Stomach (tissue), 8 donors: ENCODE measurements at regions not wholly inside any gene's neighbourhood (a gene's known extent, or its start where the extent isn't known, plus 50 kb on each side); places are given as distances from the start of the nearest gene placed in this dataset.

Source experiments
- DNase-seq, 2 donors: peaks; one replicate each; pipeline versions ENCODE4 v3.0.0 to v3.0.0-alpha.2; 2013 to 2019
- H3K27ac ChIP-seq, 5 donors: fragments of 200-600 bp in 4 of 5; sonication (generic) in 4 of 5; one replicate each; pipeline ENCODE4 v1.5.1; 2013 to 2019; ENCODE audit warnings: mild to moderate bottlenecking in 1 of 5, moderate library complexity in 1 of 5
- H3K27me3 ChIP-seq, 3 donors: fragments of 200-600 bp; sonication (generic); one replicate each; pipeline ENCODE4 v1.5.1; 2017 to 2019; ENCODE audit warnings: mixed run types in 1 of 3
- H3K36me3 ChIP-seq, 4 donors: fragments of 200-600 bp; sonication (generic); 1 replicate in 3 of 4; 2 replicates in 1 of 4; pipeline ENCODE4 v1.5.1; 2016 to 2019
- H3K4me1 ChIP-seq, 4 donors: fragments of 200-600 bp; sonication (generic); one replicate each; pipeline ENCODE4 v1.5.1; 2016 to 2019
- H3K4me3 ChIP-seq, 4 donors: fragments of 200-600 bp; sonication (generic) in 3 of 4; one replicate each; pipeline ENCODE4 v1.5.1; 2016 to 2019; ENCODE audit warnings: mild to moderate bottlenecking in 1 of 4
- H3K9me3 ChIP-seq, 4 donors: fragments of 200-600 bp; sonication (generic); one replicate each; pipeline ENCODE4 v1.5.1; 2016 to 2019
- EP300 ChIP-seq: sonication (generic); formaldehyde crosslinking; IDR thresholded peaks from one replicate; pipeline ENCODE4 v1.6.1; 2017; ENCODE audit warnings: antibody characterized with exemption
- POLR2A ChIP-seq, 4 donors: fragments of 450-650 bp; IDR thresholded peaks; one replicate each; pipeline ENCODE4 v1.6.1; 2016; ENCODE audit warnings: antibody characterized with exemption in 4 of 4, control low read depth in 2 of 4, mild to moderate bottlenecking in 1 of 4, moderate library complexity in 1 of 4
- POLR2AphosphoS5 ChIP-seq, 3 donors: sonication (generic); formaldehyde crosslinking; IDR thresholded peaks; one replicate each; pipeline ENCODE4 v1.6.1; 2016; ENCODE audit warnings: antibody characterized with exemption in 3 of 3
- whole genome bisulfite sequencing, 5 donors: extraction: QIAGEN DNeasy Blood & Tissue Kit in 3 of 5; methylation state at CpG; one replicate each; pipeline versions ENCODE4 v1.1.5 to v1.1.7; 2013 to 2018; 5-methylcytosine and 5-hydroxymethylcytosine counted together
- intact Hi-C: fragments of 100-400 bp; cut with DNase I; formaldehyde crosslinking; loops from one replicate; pipeline ENCODE4 v1.15.1; 2023; ENCODE audit warnings: low total_unique reads
- TF ChIP-seq, protein P1 (sequence below), 7 experiments: fragments of 450-650 bp in 4 of 7; fragments of 200-600 bp in 3 of 7; sonication (generic) in 3 of 7; IDR thresholded peaks; one replicate each; pipeline ENCODE4 v1.5.1; 2016 to 2019; ENCODE audit warnings: antibody characterized with exemption in 7 of 7, control low read depth in 2 of 7, mild to moderate bottlenecking in 1 of 7
- donor health status: healthy with polysubstance abuse.
- donor health status: Bipolar disorder and iron deficiency.
- donor health status: healthy.

- Histone ChIP-seq H3K27ac (no peak overlapping the region), H3K36me3 (no peaks in the 10 kb centered on the region), H3K4me1 (no peaks in the 10 kb centered on the region), H3K9me3 (peaks cover 0 to 7% (median 0%) of the 10 kb centered on the region in 4 donors), H3K4me3 (no peak overlapping the region), H3K27me3 (no peaks in the 10 kb centered on the region)
- no peak for TF ChIP-seq POLR2A (IDR thresholded peaks at IDR 0.05)
- TF ChIP-seq, protein P1, sequence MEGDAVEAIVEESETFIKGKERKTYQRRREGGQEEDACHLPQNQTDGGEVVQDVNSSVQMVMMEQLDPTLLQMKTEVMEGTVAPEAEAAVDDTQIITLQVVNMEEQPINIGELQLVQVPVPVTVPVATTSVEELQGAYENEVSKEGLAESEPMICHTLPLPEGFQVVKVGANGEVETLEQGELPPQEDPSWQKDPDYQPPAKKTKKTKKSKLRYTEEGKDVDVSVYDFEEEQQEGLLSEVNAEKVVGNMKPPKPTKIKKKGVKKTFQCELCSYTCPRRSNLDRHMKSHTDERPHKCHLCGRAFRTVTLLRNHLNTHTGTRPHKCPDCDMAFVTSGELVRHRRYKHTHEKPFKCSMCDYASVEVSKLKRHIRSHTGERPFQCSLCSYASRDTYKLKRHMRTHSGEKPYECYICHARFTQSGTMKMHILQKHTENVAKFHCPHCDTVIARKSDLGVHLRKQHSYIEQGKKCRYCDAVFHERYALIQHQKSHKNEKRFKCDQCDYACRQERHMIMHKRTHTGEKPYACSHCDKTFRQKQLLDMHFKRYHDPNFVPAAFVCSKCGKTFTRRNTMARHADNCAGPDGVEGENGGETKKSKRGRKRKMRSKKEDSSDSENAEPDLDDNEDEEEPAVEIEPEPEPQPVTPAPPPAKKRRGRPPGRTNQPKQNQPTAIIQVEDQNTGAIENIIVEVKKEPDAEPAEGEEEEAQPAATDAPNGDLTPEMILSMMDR (IDR thresholded peaks at IDR 0.05), result no peak
- TF ChIP-seq EP300, result no peak
- TF ChIP-seq POLR2AphosphoS5 (IDR thresholded peaks at IDR 0.05), result no peak
- 79 to 91% (median 88%) methylated on average over 1 of the region's 1 CpG for WGBS, 5 donors
- intact Hi-C loops, result no loop called here
- DNase-seq, result no peak
Measured at GRCh38 chr2:34980689-34981088, 1374.9 kb upstream of the CRIM1 start.

- no peak for TF ChIP-seq POLR2A (IDR thresholded peaks at IDR 0.05)
- TF ChIP-seq, protein P1 (IDR thresholded peaks at IDR 0.05), result no peak
- no peak for TF ChIP-seq POLR2AphosphoS5 (IDR thresholded peaks at IDR 0.05)
- TF ChIP-seq EP300, result no peak
- peaks cover 0 to 2% (median 0%) of the 10 kb centered on the region in 4 donors for H3K9me3 ChIP-seq
- no peak for DNase-seq
- no peak overlapping the region for H3K4me3 ChIP-seq
- intact Hi-C loops, result no loop called here
- no peaks in the 10 kb centered on the region for H3K27me3 ChIP-seq
- H3K36me3 ChIP-seq, result no peaks in the 10 kb centered on the region
- 71 to 80% (median 76%) methylated on average over 8 of the region's 8 CpGs for WGBS, 5 donors
- H3K4me1 ChIP-seq, result no peaks in the 10 kb centered on the region
- no peak overlapping the region for H3K27ac ChIP-seq
Measured at GRCh38 chr2:34979148-34979547, 1376.4 kb upstream of the CRIM1 start.

DNA sequence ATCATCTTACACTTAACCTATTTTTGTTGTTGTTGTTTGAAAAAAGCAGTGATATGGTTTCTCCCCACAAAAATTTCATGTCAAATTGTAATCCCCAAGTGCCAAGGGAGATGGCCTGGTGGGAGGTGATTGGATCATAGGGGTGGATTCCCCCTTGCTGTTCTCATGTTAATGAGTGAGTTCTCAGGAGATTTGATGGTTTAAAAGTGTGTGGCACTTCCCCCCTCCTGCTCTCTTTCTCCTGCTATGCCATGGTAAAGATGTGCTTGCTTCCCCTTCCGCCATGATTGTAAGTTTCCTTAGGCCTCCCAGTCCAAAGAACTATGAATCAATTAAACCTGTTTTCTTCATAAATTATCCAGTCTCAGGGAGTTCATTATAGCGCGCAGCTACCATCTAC lies 1362.7 kb upstream of the FAM98A start:
- H3K4me1 ChIP-seq, result no peaks in the 10 kb centered on the region
- no peak for DNase-seq
- H3K36me3 ChIP-seq, result no peaks in the 10 kb centered on the region
- peaks cover 0 to 3% (median 0%) of the 10 kb centered on the region in 4 donors for H3K9me3 ChIP-seq
- intact Hi-C loops, result no loop called here
- no peaks in the 10 kb centered on the region for H3K27me3 ChIP-seq
- 92 to 99% (median 95%) methylated on average over 3 of the region's 3 CpGs for WGBS, 5 donors
- no peak overlapping the region for H3K4me3 ChIP-seq
- H3K27ac ChIP-seq, result no peak overlapping the region
- TF ChIP-seq EP300 (no peak), POLR2A (IDR thresholded peaks at IDR 0.05) (no peak), POLR2AphosphoS5 (IDR thresholded peaks at IDR 0.05) (no peak)
- TF ChIP-seq, protein P1 (IDR thresholded peaks at IDR 0.05), result no peak

- Histone ChIP-seq H3K27me3 (no peaks in the 10 kb centered on the region), H3K4me1 (no peaks in the 10 kb centered on the region), H3K36me3 (no peaks in the 10 kb centered on the region), H3K4me3 (no peak overlapping the region), H3K27ac (no peak overlapping the region), H3K9me3 (peaks cover 0 to 8% (median 0%) of the 10 kb centered on the region in 4 donors)
- TF ChIP-seq POLR2A (IDR thresholded peaks at IDR 0.05) (no peak), POLR2AphosphoS5 (IDR thresholded peaks at IDR 0.05) (no peak), EP300 (no peak)
- TF ChIP-seq, protein P1 (IDR thresholded peaks at IDR 0.05), result no peak
- intact Hi-C loops, result no loop called here
- no peak for DNase-seq
Measured at GRCh38 chr2:34954758-34955157, 1355.7 kb upstream of the FAM98A start.
